Mesothelial cell of epicardium (in vitro differentiated cells): ENCODE measurements at regions not wholly inside any gene's neighbourhood (a gene's known extent, or its start where the extent isn't known, plus 50 kb on each side); places are given as distances from the start of the nearest gene placed in this dataset.
"Not testable (repeated sequence)": the region's sequence is repeated elsewhere in the genome, so short reads cannot be mapped to it uniquely, and the experiment has no call there.

Experiments
- DNase-seq, 2 experiments: peaks; one replicate each; pipeline ENCODE4 v3.0.0; 2021; ENCODE audit warnings: low spot score in 2 of 2; ENCODE audit not compliant: unreplicated experiment in 2 of 2
- H3K27ac Mint-ChIP-seq: 2 replicates; pipeline ENCODE4 v1.8.0; 2021; ENCODE audit warnings: mixed read lengths
- H3K27me3 Mint-ChIP-seq: 2 replicates; pipeline ENCODE4 v1.8.0; 2021; ENCODE audit warnings: low read depth, mixed read lengths
- H3K36me3 Mint-ChIP-seq: 2 replicates; pipeline ENCODE4 v1.8.0; 2021; ENCODE audit warnings: mixed read lengths
- H3K4me1 Mint-ChIP-seq: 2 replicates; pipeline ENCODE4 v1.8.0; 2021; ENCODE audit warnings: mixed read lengths
- H3K4me3 Mint-ChIP-seq: 2 replicates; pipeline ENCODE4 v1.8.0; 2021; ENCODE audit warnings: mild to moderate bottlenecking, moderate library complexity, mixed read lengths
- H3K9me3 Mint-ChIP-seq: 2 replicates; pipeline ENCODE4 v1.8.0; 2021; ENCODE audit warnings: mixed read lengths
- TF ChIP-seq, protein P1 (sequence below): fragments of 200-600 bp; sonication (generic); IDR thresholded peaks from one replicate; pipeline ENCODE4 v1.5.0; 2021; ENCODE audit warnings: antibody characterized with exemption; ENCODE audit not compliant: unreplicated experiment

- no peak for DNase-seq
- H3K27ac Mint-ChIP-seq: no peak overlapping the region
- peaks cover 6% of the 10 kb centered on the region for H3K9me3 Mint-ChIP-seq
- no peak overlapping the region for H3K4me3 Mint-ChIP-seq
- H3K36me3 Mint-ChIP-seq: no peaks in the 10 kb centered on the region
- TF ChIP-seq, protein P1, sequence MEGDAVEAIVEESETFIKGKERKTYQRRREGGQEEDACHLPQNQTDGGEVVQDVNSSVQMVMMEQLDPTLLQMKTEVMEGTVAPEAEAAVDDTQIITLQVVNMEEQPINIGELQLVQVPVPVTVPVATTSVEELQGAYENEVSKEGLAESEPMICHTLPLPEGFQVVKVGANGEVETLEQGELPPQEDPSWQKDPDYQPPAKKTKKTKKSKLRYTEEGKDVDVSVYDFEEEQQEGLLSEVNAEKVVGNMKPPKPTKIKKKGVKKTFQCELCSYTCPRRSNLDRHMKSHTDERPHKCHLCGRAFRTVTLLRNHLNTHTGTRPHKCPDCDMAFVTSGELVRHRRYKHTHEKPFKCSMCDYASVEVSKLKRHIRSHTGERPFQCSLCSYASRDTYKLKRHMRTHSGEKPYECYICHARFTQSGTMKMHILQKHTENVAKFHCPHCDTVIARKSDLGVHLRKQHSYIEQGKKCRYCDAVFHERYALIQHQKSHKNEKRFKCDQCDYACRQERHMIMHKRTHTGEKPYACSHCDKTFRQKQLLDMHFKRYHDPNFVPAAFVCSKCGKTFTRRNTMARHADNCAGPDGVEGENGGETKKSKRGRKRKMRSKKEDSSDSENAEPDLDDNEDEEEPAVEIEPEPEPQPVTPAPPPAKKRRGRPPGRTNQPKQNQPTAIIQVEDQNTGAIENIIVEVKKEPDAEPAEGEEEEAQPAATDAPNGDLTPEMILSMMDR: no peak
- no peaks in the 10 kb centered on the region for H3K27me3 Mint-ChIP-seq
- H3K4me1 Mint-ChIP-seq: no peaks in the 10 kb centered on the region
Measured at GRCh38 chr3:82386647-82387046, 625.2 kb upstream of the GBE1 start.

GRCh38 chr3:82384181-82384580 lies 622.7 kb upstream of the GBE1 start:
- Mint-ChIP-seq H3K27ac (no peak overlapping the region), H3K36me3 (no peaks in the 10 kb centered on the region)
- DNase-seq: no peak

GRCh38 chr3:82382831-82383230 lies 621.4 kb upstream of the GBE1 start:
- Mint-ChIP-seq H3K27ac (no peak overlapping the region), H3K4me1 (no peaks in the 10 kb centered on the region), H3K36me3 (no peaks in the 10 kb centered on the region), H3K27me3 (no peaks in the 10 kb centered on the region), H3K9me3 (peaks cover 17% of the 10 kb centered on the region), H3K4me3 (no peak overlapping the region)
- TF ChIP-seq, protein P1: no peak
- no peak for DNase-seq

More at GRCh38 chr3:82384181-82384580, 622.7 kb upstream of the GBE1 start:
- no peaks in the 10 kb centered on the region for H3K27me3 Mint-ChIP-seq
- no peak overlapping the region for H3K4me3 Mint-ChIP-seq
- TF ChIP-seq, protein P1: no peak
- H3K9me3 Mint-ChIP-seq: peaks cover 7% of the 10 kb centered on the region
- no peaks in the 10 kb centered on the region for H3K4me1 Mint-ChIP-seq

GRCh38 chr3:82378392-82378791 lies 616.9 kb upstream of the GBE1 start:
- Mint-ChIP-seq H3K4me1 (no peaks in the 10 kb centered on the region), H3K27ac (no peak overlapping the region), H3K36me3 (peaks cover 5% of the 10 kb centered on the region), H3K27me3 (no peaks in the 10 kb centered on the region), H3K9me3 (peaks cover 41% of the 10 kb centered on the region), H3K4me3 (no peak overlapping the region)
- DNase-seq: no peak
- TF ChIP-seq, protein P1: no peak

- H3K36me3 Mint-ChIP-seq: peaks cover 5% of the 10 kb centered on the region
- TF ChIP-seq, protein P1: no peak
- H3K27me3 Mint-ChIP-seq: no peaks in the 10 kb centered on the region
- DNase-seq: no peak
- H3K4me3 Mint-ChIP-seq: no peak overlapping the region
- no peak overlapping the region for H3K27ac Mint-ChIP-seq
- H3K4me1 Mint-ChIP-seq: no peaks in the 10 kb centered on the region
- peaks cover 47% of the 10 kb centered on the region for H3K9me3 Mint-ChIP-seq
Measured at GRCh38 chr3:82376883-82377282, 615.4 kb upstream of the GBE1 start.

- not testable (repeated sequence) for H3K4me3 Mint-ChIP-seq, H3K36me3 Mint-ChIP-seq, H3K27ac Mint-ChIP-seq, H3K27me3 Mint-ChIP-seq, H3K4me1 Mint-ChIP-seq, DNase-seq
- peaks cover 46% of the 10 kb centered on the region for H3K9me3 Mint-ChIP-seq
Measured at GRCh38 chr3:82373833-82374232, 612.4 kb upstream of the GBE1 start.
